Prostate gland (tissue), 2 donors: ENCODE measurements at regions not wholly inside any gene's neighbourhood (a gene's known extent, or its start where the extent isn't known, plus 50 kb on each side); places are given as distances from the start of the nearest gene placed in this dataset.

Experiments
- CTCF ChIP-seq, 4 experiments: fragments of 200-600 bp in 2 of 4; fragments of 450-650 bp in 2 of 4; sonication (generic) in 2 of 4; IDR thresholded peaks; 1 replicate in 3 of 4; 2 replicates in 1 of 4; pipeline ENCODE4 v1.5.1; 2016 to 2019; ENCODE audit warnings: antibody characterized with exemption in 4 of 4, mild to moderate bottlenecking in 2 of 4, moderate library complexity in 2 of 4
- POLR2A ChIP-seq: fragments of 450-650 bp; IDR thresholded peaks from one replicate; pipeline ENCODE4 v1.6.1; 2016; ENCODE audit warnings: antibody characterized with exemption, mild to moderate bottlenecking

GRCh38 chr3:161822291-161822690, 325.7 kb downstream of the OTOL1 start:
- no peak for TF ChIP-seq CTCF (IDR thresholded peaks at IDR 0.05)
- no peak for TF ChIP-seq POLR2A
